ENCODE measurements at regions not wholly inside any gene's neighbourhood (a gene's known extent, or its start where the extent isn't known, plus 50 kb on each side); places are given as distances from the start of the nearest gene placed in this dataset.
"Not testable (repeated sequence)": the region's sequence is repeated elsewhere in the genome, so short reads cannot be mapped to it uniquely, and the experiment has no call there.

DNA sequence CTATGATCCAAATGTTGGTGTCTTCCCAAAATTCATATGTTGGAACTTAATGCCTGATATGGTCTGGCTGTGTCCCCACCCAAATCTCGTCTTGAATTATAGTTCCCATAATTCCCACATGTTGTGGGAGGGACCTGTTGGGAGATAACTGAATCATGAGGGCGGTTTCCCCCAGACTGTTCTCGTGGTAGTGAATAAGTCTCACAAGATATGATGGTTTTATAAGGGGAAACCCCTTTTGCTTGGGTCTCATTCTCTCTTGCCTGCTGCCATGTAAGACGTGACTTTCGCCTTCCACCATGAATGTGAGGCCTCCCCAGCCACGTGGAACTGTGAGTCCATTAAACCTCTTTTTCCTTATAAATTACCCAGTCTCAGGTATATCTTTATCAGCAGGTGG lies 94.3 kb downstream of the ETS2 start:
- not testable (repeated sequence) for DNase-seq (ENCODE audit: low spot score); H3K4me3 Mint-ChIP-seq; H3K79me2 ChIP-seq (replicated peaks; ENCODE audit: insufficient read depth); H2AFZ ChIP-seq; H3K4me1 ChIP-seq (ENCODE audit: insufficient read depth); H3K4me1 Mint-ChIP-seq; H4K20me1 ChIP-seq (replicated peaks; ENCODE audit: insufficient read depth); H3K27ac ChIP-seq (ENCODE audit: low read depth); H3K4me3 ChIP-seq; H3F3A ChIP-seq (replicated peaks; ENCODE audit: low read depth); H3K4me2 ChIP-seq; H3K9me3 Mint-ChIP-seq; H3K36me3 ChIP-seq (ENCODE audit: insufficient read depth); ATAC-seq; H3K27ac Mint-ChIP-seq; H3K36me3 Mint-ChIP-seq (ENCODE audit: low read depth); H3K27me3 ChIP-seq (ENCODE audit: insufficient read depth); H3K27me3 Mint-ChIP-seq (ENCODE audit: insufficient read depth, low read depth, poor library complexity)
- peaks cover 10% of the 10 kb centered on the region; the same call in 1 of the 2 replicates for H3K9me2 ChIP-seq (ENCODE audit: insufficient read depth)

DNA sequence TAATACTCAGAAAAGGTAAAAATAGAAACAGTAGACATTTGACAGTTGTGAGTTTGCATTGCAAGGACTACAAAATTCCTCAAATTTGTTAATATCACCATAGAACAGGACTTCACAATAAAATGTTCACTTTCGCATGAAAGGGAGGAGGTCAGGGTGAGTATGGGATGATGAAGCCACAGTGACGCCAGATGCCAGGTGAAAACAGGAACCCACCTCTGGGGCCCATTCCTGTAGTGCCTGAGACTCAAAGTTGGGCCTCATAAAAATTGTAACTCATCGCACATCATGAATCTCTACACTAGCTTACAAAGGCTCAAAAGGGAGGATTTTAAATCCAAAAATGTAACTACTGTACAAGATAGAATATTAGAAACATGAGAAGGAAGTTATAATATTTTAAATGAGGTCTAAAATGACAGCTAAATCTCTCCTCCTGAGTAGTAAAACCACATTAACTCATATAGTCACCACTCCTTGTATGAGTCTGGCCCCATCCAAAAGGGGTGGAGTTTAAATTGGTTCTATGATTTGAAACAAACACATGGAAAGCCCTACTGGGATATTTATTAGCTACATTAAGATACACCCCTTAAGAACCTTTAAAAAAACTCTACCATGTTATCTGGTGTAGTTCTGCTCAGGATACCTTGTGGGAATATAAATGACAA lies 93.7 kb downstream of the ETS2 start:
- H3K27ac ChIP-seq (ENCODE audit: low read depth): no peak overlapping the region
- H2AFZ ChIP-seq: no peak overlapping the region
- 0 out of 2 replicates have a peak, but pooled peaks cover 10% of the 10 kb centered on the region for H3K9me2 ChIP-seq (ENCODE audit: insufficient read depth)
- no peak overlapping the region for H3K4me2 ChIP-seq
- H3F3A ChIP-seq (replicated peaks; ENCODE audit: low read depth): no peaks in the 10 kb centered on the region
- ATAC-seq (no peak), DNase-seq (ENCODE audit: low spot score) (no peak)
- Mint-ChIP-seq H3K27me3 (ENCODE audit: insufficient read depth, low read depth, poor library complexity) (peaks cover 4% of the 10 kb centered on the region), H3K4me1 (no peaks in the 10 kb centered on the region), H3K9me3 (no peaks in the 10 kb centered on the region; the same call in 1 of the 3 replicates), H3K36me3 (ENCODE audit: low read depth) (no peaks in the 10 kb centered on the region), H3K27ac (no peak overlapping the region), H3K4me3 (no peak overlapping the region)
- H3K4me1 ChIP-seq (ENCODE audit: insufficient read depth): no peaks in the 10 kb centered on the region
- H3K4me3 ChIP-seq: no peak overlapping the region
- H4K20me1 ChIP-seq (replicated peaks; ENCODE audit: insufficient read depth): no peaks in the 10 kb centered on the region
- H3K79me2 ChIP-seq (replicated peaks; ENCODE audit: insufficient read depth): no peaks in the 10 kb centered on the region
- no peaks in the 10 kb centered on the region for H3K36me3 ChIP-seq (ENCODE audit: insufficient read depth)
- TF ChIP-seq POLR2AphosphoS5 (IDR thresholded peaks at IDR 0.05; ENCODE audit: low read depth): no peak
- TF ChIP-seq EZH2 (IDR thresholded peaks at IDR 0.05; ENCODE audit: low read depth, unreplicated experiment): no peak
- TF ChIP-seq NANOG (IDR thresholded peaks at IDR 0.05; ENCODE audit: borderline replicate concordance): no peak
- no peaks in the 10 kb centered on the region for H3K27me3 ChIP-seq (ENCODE audit: insufficient read depth)

GRCh38 chr21:38898422-38899096 lies 92.8 kb downstream of the ETS2 start:
- H3K27ac ChIP-seq (ENCODE audit: low read depth): no peak overlapping the region
- H3K4me1 Mint-ChIP-seq: no peaks in the 10 kb centered on the region
- ATAC-seq (no peak), DNase-seq (ENCODE audit: low spot score) (no peak)
- no peak overlapping the region for H3K4me2 ChIP-seq
- H3K9me2 ChIP-seq (ENCODE audit: insufficient read depth): 0 out of 2 replicates have a peak, but pooled peaks cover 10% of the 10 kb centered on the region
- H3K4me1 ChIP-seq (ENCODE audit: insufficient read depth): no peaks in the 10 kb centered on the region
- TF ChIP-seq POLR2AphosphoS5 (IDR thresholded peaks at IDR 0.05; ENCODE audit: low read depth) (no peak), CREB1 (CRISPR knock-in tag; IDR thresholded peaks at IDR 0.05; ENCODE audit: low read depth) (no peak)
- no peak overlapping the region for H3K4me3 Mint-ChIP-seq
- no peaks in the 10 kb centered on the region for H3K36me3 ChIP-seq (ENCODE audit: insufficient read depth)
- H3K27me3 ChIP-seq (ENCODE audit: insufficient read depth): no peaks in the 10 kb centered on the region
- H3K79me2 ChIP-seq (replicated peaks; ENCODE audit: insufficient read depth): no peaks in the 10 kb centered on the region
- H3K4me3 ChIP-seq: no peak overlapping the region
- H3F3A ChIP-seq (replicated peaks; ENCODE audit: low read depth): no peaks in the 10 kb centered on the region
- no peaks in the 10 kb centered on the region for H3K36me3 Mint-ChIP-seq (ENCODE audit: low read depth)
- no peak overlapping the region for H3K27ac Mint-ChIP-seq
- no peak overlapping the region for H2AFZ ChIP-seq
- peaks cover 4% of the 10 kb centered on the region for H3K27me3 Mint-ChIP-seq (ENCODE audit: insufficient read depth, low read depth, poor library complexity)
- no peaks in the 10 kb centered on the region for H4K20me1 ChIP-seq (replicated peaks; ENCODE audit: insufficient read depth)
- H3K9me3 Mint-ChIP-seq: no peaks in the 10 kb centered on the region; the same call in 1 of the 3 replicates
